SK-N-SH treated with all-trans-retinoic acid at 6 μM for 48 hours (cell line): ENCODE measurements at regions not wholly inside any gene's neighbourhood (a gene's known extent, or its start where the extent isn't known, plus 50 kb on each side); places are given as distances from the start of the nearest gene placed in this dataset.

Experiments used
- CSDC2 ChIP-seq: fragments of 250-450 bp; sonication (Bioruptor Pico); IDR thresholded peaks from 2 replicates; pipeline ENCODE4 v1.5.0; 2020; ENCODE audit warnings: mild to moderate bottlenecking, moderate library complexity
- GLIS3 ChIP-seq: fragments of 250-450 bp; sonication (Bioruptor Pico); IDR thresholded peaks from 2 replicates; pipeline ENCODE4 v1.5.0; 2020; ENCODE audit warnings: mild to moderate bottlenecking, moderate library complexity
- ISL1 ChIP-seq: fragments of 250-450 bp; sonication (Bioruptor Pico); IDR thresholded peaks from 2 replicates; pipeline ENCODE4 v2.1.2; 2022; ENCODE audit warnings: mild to moderate bottlenecking, moderate library complexity
- PPARA ChIP-seq: fragments of 250-450 bp; sonication (Bioruptor Pico); IDR thresholded peaks from 2 replicates; pipeline ENCODE4 v1.5.0; 2020; ENCODE audit warnings: mild to moderate bottlenecking, borderline replicate concordance
- RARB ChIP-seq: fragments of 250-450 bp; sonication (Bioruptor Pico); IDR thresholded peaks from 2 replicates; pipeline ENCODE4 v1.8.0; 2021; ENCODE audit warnings: mild to moderate bottlenecking, moderate library complexity
- TCF4 ChIP-seq: fragments of 250-450 bp; sonication (Bioruptor Pico); IDR thresholded peaks from 2 replicates; pipeline ENCODE4 v1.8.0; 2021; ENCODE audit warnings: mild to moderate bottlenecking, moderate library complexity, borderline replicate concordance
- ZC3H10 ChIP-seq: fragments of 250-450 bp; sonication (Bioruptor Pico); IDR thresholded peaks from 2 replicates; pipeline ENCODE4 v1.5.1; 2021; ENCODE audit warnings: mild to moderate bottlenecking, moderate library complexity
- ZFP30 ChIP-seq: fragments of 450-650 bp; formaldehyde crosslinking; IDR thresholded peaks from 2 replicates; pipeline ENCODE4 v1.5.0; 2022; ENCODE audit warnings: mild to moderate bottlenecking, moderate library complexity
- ZNF8 ChIP-seq: fragments of 450-650 bp; formaldehyde crosslinking; IDR thresholded peaks from 2 replicates; pipeline ENCODE4 v1.5.0; 2020; ENCODE audit warnings: mild to moderate bottlenecking, moderate library complexity
- TF ChIP-seq, protein P1 (sequence below): fragments of 250-450 bp; sonication (Bioruptor Pico); IDR thresholded peaks from 2 replicates; pipeline ENCODE4 v1.8.0; 2021; ENCODE audit warnings: low read depth, mild to moderate bottlenecking, moderate library complexity, borderline replicate concordance
- TF ChIP-seq, protein P2 (sequence below): fragments of 250-450 bp; sonication (Bioruptor Pico); IDR thresholded peaks from 2 replicates; pipeline ENCODE4 v1.5.0; 2020; ENCODE audit warnings: mild to moderate bottlenecking, moderate library complexity
- TF ChIP-seq, protein P3 (sequence below): fragments of 250-450 bp; sonication (Bioruptor Pico); IDR thresholded peaks from 2 replicates; pipeline ENCODE4 v1.8.0; 2020; ENCODE audit warnings: mild to moderate bottlenecking, moderate library complexity, borderline replicate concordance

DNA sequence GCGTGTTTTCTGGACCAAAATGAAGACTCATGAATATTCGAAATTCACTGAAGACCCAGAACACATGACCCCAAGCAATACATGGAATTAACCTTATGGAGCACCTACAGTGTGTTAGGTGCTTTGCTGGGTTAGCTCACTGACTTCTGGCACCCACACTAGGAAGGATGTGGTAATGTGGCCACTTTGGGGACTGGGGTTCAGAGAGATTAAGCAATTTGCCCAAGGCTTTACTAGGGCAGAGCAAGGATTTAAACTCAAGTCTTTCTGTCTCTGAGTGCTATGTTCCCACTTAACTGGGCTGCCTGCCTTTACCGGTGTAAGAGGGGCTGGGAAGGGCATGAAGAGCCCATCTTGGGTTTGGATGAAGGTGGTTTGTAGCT, 162.0 kb upstream of the ATP6AP2 start:
- TF ChIP-seq PPARA (CRISPR knock-in tag) (no peak), ISL1 (CRISPR knock-in tag) (no peak), ZC3H10 (CRISPR knock-in tag) (no peak), TCF4 (no peak), GLIS3 (CRISPR knock-in tag) (no peak), ZFP30 (CRISPR knock-in tag) (no peak), ZNF8 (CRISPR knock-in tag) (no peak), CSDC2 (CRISPR knock-in tag) (no peak), RARB (CRISPR knock-in tag) (no peak)
- TF ChIP-seq, protein P1, sequence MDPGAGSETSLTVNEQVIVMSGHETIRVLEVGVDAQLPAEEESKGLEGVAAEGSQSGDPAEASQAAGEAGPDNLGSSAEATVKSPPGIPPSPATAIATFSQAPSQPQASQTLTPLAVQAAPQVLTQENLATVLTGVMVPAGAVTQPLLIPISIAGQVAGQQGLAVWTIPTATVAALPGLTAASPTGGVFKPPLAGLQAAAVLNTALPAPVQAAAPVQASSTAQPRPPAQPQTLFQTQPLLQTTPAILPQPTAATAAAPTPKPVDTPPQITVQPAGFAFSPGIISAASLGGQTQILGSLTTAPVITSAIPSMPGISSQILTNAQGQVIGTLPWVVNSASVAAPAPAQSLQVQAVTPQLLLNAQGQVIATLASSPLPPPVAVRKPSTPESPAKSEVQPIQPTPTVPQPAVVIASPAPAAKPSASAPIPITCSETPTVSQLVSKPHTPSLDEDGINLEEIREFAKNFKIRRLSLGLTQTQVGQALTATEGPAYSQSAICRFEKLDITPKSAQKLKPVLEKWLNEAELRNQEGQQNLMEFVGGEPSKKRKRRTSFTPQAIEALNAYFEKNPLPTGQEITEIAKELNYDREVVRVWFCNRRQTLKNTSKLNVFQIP (CRISPR knock-in tag) = no peak
- TF ChIP-seq, protein P2, sequence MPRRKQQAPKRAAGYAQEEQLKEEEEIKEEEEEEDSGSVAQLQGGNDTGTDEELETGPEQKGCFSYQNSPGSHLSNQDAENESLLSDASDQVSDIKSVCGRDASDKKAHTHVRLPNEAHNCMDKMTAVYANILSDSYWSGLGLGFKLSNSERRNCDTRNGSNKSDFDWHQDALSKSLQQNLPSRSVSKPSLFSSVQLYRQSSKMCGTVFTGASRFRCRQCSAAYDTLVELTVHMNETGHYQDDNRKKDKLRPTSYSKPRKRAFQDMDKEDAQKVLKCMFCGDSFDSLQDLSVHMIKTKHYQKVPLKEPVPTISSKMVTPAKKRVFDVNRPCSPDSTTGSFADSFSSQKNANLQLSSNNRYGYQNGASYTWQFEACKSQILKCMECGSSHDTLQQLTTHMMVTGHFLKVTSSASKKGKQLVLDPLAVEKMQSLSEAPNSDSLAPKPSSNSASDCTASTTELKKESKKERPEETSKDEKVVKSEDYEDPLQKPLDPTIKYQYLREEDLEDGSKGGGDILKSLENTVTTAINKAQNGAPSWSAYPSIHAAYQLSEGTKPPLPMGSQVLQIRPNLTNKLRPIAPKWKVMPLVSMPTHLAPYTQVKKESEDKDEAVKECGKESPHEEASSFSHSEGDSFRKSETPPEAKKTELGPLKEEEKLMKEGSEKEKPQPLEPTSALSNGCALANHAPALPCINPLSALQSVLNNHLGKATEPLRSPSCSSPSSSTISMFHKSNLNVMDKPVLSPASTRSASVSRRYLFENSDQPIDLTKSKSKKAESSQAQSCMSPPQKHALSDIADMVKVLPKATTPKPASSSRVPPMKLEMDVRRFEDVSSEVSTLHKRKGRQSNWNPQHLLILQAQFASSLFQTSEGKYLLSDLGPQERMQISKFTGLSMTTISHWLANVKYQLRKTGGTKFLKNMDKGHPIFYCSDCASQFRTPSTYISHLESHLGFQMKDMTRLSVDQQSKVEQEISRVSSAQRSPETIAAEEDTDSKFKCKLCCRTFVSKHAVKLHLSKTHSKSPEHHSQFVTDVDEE = no peak
- TF ChIP-seq, protein P3, sequence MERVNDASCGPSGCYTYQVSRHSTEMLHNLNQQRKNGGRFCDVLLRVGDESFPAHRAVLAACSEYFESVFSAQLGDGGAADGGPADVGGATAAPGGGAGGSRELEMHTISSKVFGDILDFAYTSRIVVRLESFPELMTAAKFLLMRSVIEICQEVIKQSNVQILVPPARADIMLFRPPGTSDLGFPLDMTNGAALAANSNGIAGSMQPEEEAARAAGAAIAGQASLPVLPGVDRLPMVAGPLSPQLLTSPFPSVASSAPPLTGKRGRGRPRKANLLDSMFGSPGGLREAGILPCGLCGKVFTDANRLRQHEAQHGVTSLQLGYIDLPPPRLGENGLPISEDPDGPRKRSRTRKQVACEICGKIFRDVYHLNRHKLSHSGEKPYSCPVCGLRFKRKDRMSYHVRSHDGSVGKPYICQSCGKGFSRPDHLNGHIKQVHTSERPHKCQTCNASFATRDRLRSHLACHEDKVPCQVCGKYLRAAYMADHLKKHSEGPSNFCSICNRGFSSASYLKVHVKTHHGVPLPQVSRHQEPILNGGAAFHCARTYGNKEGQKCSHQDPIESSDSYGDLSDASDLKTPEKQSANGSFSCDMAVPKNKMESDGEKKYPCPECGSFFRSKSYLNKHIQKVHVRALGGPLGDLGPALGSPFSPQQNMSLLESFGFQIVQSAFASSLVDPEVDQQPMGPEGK = no peak
